GM12892 (cell line): ENCODE measurements at regions not wholly inside any gene's neighbourhood (a gene's known extent, or its start where the extent isn't known, plus 50 kb on each side); places are given as distances from the start of the nearest gene placed in this dataset.

Source experiments
- POLR2A ChIP-seq: IDR thresholded peaks from 2 replicates; pipeline ENCODE4 v1.6.1; 2011; ENCODE audit warnings: low read depth, low read length, control low read depth
- POLR2AphosphoS5 ChIP-seq: IDR thresholded peaks from 2 replicates; pipeline ENCODE4 v1.6.1; 2011; ENCODE audit warnings: low read depth, low read length, control low read depth

- TF ChIP-seq POLR2A (no peak), POLR2AphosphoS5 (no peak)
Measured at GRCh38 chr3:94179059-94179458, 116.2 kb downstream of the NSUN3 start.
